ENCODE measurements at regions not wholly inside any gene's neighbourhood (a gene's known extent, or its start where the extent isn't known, plus 50 kb on each side); places are given as distances from the start of the nearest gene placed in this dataset.

GRCh38 chr2:180601016-180601415 is 379.4 kb upstream of the UBE2E3 start:
- TF ChIP-seq POLR2A (IDR thresholded peaks at IDR 0.05) (no peak), POLR2AphosphoS5 (IDR thresholded peaks at IDR 0.05) (no peak)
- TF ChIP-seq, protein P1, sequence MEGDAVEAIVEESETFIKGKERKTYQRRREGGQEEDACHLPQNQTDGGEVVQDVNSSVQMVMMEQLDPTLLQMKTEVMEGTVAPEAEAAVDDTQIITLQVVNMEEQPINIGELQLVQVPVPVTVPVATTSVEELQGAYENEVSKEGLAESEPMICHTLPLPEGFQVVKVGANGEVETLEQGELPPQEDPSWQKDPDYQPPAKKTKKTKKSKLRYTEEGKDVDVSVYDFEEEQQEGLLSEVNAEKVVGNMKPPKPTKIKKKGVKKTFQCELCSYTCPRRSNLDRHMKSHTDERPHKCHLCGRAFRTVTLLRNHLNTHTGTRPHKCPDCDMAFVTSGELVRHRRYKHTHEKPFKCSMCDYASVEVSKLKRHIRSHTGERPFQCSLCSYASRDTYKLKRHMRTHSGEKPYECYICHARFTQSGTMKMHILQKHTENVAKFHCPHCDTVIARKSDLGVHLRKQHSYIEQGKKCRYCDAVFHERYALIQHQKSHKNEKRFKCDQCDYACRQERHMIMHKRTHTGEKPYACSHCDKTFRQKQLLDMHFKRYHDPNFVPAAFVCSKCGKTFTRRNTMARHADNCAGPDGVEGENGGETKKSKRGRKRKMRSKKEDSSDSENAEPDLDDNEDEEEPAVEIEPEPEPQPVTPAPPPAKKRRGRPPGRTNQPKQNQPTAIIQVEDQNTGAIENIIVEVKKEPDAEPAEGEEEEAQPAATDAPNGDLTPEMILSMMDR (IDR thresholded peaks at IDR 0.05 in 8 of 11, conservative IDR thresholded peaks at IDR 0.05 in 3 of 11), result no peak
- H3K4me3 ChIP-seq, result no peak overlapping the region
- H3K27ac ChIP-seq, result no peak overlapping the region
- intact Hi-C loops (cut with DNase I; ENCODE audit: low total_unique reads), result no loop called here
- no peaks in the 10 kb centered on the region for H3K36me3 ChIP-seq
- DNase-seq, result no peak
- no peaks in the 10 kb centered on the region for H3K4me1 ChIP-seq
- 48 to 76% (median 58%) methylated on average over 1 of the region's 1 CpG for WGBS, 5 donors
- peaks cover 0 to 2% (median 0%) of the 10 kb centered on the region in 8 donors for H3K9me3 ChIP-seq
- H3K27me3 ChIP-seq (replicated peaks in 1 of 7), result no peaks in the 10 kb centered on the region

DNA sequence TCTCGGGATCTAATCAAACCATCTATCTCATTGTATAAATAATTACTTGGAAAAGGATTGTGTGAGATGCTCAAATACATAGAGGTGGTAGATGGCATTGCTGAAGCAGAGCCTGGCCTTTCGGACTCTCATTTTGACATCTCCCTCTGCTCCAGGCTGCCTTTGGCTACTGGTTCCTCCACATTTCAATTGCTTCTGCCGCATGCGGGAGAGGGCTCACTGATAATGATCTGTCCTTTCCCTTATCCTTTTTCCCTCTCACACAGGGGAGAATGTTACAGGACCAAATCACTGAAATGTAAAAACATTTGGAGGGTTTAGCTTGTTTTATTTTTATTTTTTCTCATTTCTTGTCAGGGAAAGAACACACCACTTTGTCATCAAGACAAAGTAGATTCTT is 380.6 kb upstream of the UBE2E3 start:
- intact Hi-C loops (cut with DNase I; ENCODE audit: low total_unique reads), result no loop called here
- H3K36me3 ChIP-seq, result no peaks in the 10 kb centered on the region
- no peak overlapping the region for H3K4me3 ChIP-seq
- 75 to 88% (median 81%) methylated on average over 4 of the region's 4 CpGs for WGBS, 5 donors
- no peak for DNase-seq
- H3K27ac ChIP-seq, result no peak overlapping the region
- TF ChIP-seq POLR2A (IDR thresholded peaks at IDR 0.05) (no peak), POLR2AphosphoS5 (IDR thresholded peaks at IDR 0.05) (no peak)
- TF ChIP-seq, protein P1 (IDR thresholded peaks at IDR 0.05 in 8 of 11, conservative IDR thresholded peaks at IDR 0.05 in 3 of 11), result no peak
- H3K9me3 ChIP-seq, result peaks cover 0 to 4% (median 0%) of the 10 kb centered on the region in 8 donors
- no peaks in the 10 kb centered on the region for H3K4me1 ChIP-seq
- no peaks in the 10 kb centered on the region for H3K27me3 ChIP-seq (replicated peaks in 1 of 7)

GRCh38 chr2:180597179-180597578 is 383.2 kb upstream of the UBE2E3 start:
- intact Hi-C loops (cut with DNase I; ENCODE audit: low total_unique reads), result no loop called here
- TF ChIP-seq POLR2AphosphoS5 (IDR thresholded peaks at IDR 0.05) (no peak), POLR2A (IDR thresholded peaks at IDR 0.05) (no peak)
- TF ChIP-seq, protein P1 (IDR thresholded peaks at IDR 0.05 in 8 of 11, conservative IDR thresholded peaks at IDR 0.05 in 3 of 11), result no peak
- no peak for DNase-seq
- no peak overlapping the region for H3K4me3 ChIP-seq
- 72 to 88% (median 83%) methylated on average over 2 of the region's 2 CpGs for WGBS, 5 donors
- no peak overlapping the region for H3K27ac ChIP-seq
- no peaks in the 10 kb centered on the region for H3K27me3 ChIP-seq (replicated peaks in 1 of 7)
- H3K36me3 ChIP-seq, result no peaks in the 10 kb centered on the region
- no peaks in the 10 kb centered on the region for H3K4me1 ChIP-seq
- H3K9me3 ChIP-seq, result peaks cover 0 to 4% (median 0%) of the 10 kb centered on the region in 8 donors

DNA sequence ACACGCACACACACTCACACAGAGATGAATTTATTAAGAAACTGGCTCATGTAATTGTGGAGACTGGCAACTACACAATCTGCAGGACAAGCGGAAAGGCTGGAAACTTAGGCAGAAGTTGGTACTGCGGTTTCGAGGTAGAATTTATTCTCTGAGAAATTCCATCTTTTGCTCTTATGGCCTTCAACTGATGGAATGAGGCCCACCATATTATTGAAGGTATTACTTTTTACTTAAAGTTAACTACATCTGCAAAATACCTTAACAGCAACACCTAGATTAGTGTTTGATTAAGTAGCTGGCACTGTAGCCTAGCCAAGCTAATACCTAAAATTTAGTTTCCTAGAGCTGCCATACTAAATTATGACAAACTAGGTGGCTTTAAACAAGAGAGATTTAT is 384.0 kb upstream of the UBE2E3 start:
- Histone ChIP-seq H3K27ac (no peak overlapping the region), H3K9me3 (peaks cover 0 to 4% (median 0%) of the 10 kb centered on the region in 8 donors), H3K27me3 (replicated peaks in 1 of 7) (no peaks in the 10 kb centered on the region), H3K4me3 (no peak overlapping the region), H3K4me1 (no peaks in the 10 kb centered on the region), H3K36me3 (no peaks in the 10 kb centered on the region)
- WGBS, 5 donors, result 86 to 94% (median 91%) methylated on average over 4 of the region's 4 CpGs
- intact Hi-C loops (cut with DNase I; ENCODE audit: low total_unique reads), result no loop called here
- TF ChIP-seq POLR2AphosphoS5 (IDR thresholded peaks at IDR 0.05) (no peak), POLR2A (IDR thresholded peaks at IDR 0.05) (no peak)
- TF ChIP-seq, protein P1 (IDR thresholded peaks at IDR 0.05 in 8 of 11, conservative IDR thresholded peaks at IDR 0.05 in 3 of 11), result no peak
- no peak for DNase-seq

Measured in spleen (tissue), 11 donors.